H1 (cell line): ENCODE measurements at regions not wholly inside any gene's neighbourhood (a gene's known extent, or its start where the extent isn't known, plus 50 kb on each side); places are given as distances from the start of the nearest gene placed in this dataset.

Experiments used
- EZH2 ChIP-seq: fragments of 200-600 bp; sonication (generic); IDR thresholded peaks from 2 replicates; pipeline ENCODE4 v1.7.1; 2012; ENCODE audit warnings: low read depth, mild to moderate bottlenecking, moderate library complexity, low read length, inconsistent platforms; ENCODE audit not compliant: severe bottlenecking
- JUN ChIP-seq: IDR thresholded peaks from 2 replicates; pipeline ENCODE4 v1.6.1; 2011; ENCODE audit warnings: low read depth, mild to moderate bottlenecking, improper control_type of control experiment, low read length

DNA sequence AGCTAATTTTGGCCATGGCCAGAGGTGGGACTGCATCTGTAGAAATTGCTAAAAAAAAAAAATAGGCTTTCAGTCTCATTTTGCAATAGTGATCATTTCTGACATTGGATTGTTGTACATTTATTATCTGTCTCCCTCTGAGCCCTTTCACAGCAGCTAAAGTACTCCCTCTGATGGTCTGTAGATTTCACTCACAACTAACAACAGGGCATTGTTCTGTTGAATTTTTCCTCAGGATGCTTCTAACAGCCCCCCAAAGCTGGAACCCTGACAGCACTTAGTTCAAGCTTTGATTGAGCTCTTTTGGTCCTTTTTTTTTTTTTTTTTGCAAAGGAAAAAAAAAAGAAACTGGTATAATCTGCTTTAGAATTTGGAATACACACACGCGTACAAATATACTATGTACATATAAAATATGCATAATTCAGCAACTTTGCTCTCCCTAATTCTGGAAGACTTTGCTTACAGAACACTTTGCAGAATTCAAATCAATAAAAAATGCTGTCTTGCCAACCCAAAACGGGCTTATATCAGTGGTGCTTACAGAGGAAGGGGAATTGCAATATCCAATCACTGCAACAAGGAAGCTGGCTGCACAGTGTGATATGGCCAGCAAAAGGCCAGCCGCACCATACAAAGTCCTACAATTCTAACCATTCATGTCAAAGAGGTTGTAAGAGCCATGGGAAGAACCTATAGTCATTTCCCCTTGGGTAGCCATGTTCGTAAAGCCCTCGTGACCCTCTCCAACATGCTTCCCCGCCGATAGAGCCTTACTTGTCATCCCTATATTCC lies 406.4 kb downstream of the SMARCA1 start:
- no peak for TF ChIP-seq JUN
- TF ChIP-seq EZH2 = no peak
